SK-N-MC (cell line): ENCODE measurements at regions not wholly inside any gene's neighbourhood (a gene's known extent, or its start where the extent isn't known, plus 50 kb on each side); places are given as distances from the start of the nearest gene placed in this dataset.

Source experiments
- EZH2 ChIP-seq: fragments of 200-600 bp; sonication (generic); IDR thresholded peaks from one replicate; pipeline ENCODE4 v1.6.1; 2017; ENCODE audit warnings: antibody characterized with exemption
- POLR2AphosphoS5 ChIP-seq: IDR thresholded peaks from 2 replicates; pipeline ENCODE4 v1.6.1; 2012; ENCODE audit warnings: mild to moderate bottlenecking, low read depth, low read length, borderline replicate concordance

- TF ChIP-seq POLR2AphosphoS5 (no peak), EZH2 (no peak)
Measured at GRCh38 chr2:149814901-149815300, 227.3 kb upstream of the MMADHC start.
